ENCODE measurements at regions not wholly inside any gene's neighbourhood (a gene's known extent, or its start where the extent isn't known, plus 50 kb on each side); places are given as distances from the start of the nearest gene placed in this dataset.

- Histone ChIP-seq H3K27ac (no peak overlapping the region), H3K4me1 (ENCODE audit: insufficient read depth) (peaks cover 2% of the 10 kb centered on the region), H3K27me3 (no peaks in the 10 kb centered on the region), H3K36me3 (no peaks in the 10 kb centered on the region), H3K4me3 (no peak overlapping the region), H3K9me3 (no peaks in the 10 kb centered on the region)
- TF ChIP-seq POLR2A (IDR thresholded peaks at IDR 0.05) (no peak), CTCF (IDR thresholded peaks at IDR 0.05) (no peak), EP300 (IDR thresholded peaks at IDR 0.05) (no peak)
- no peak for DNase-seq
- WGBS, 3 donors, result 25 to 38% (median 31%) methylated on average over 6 of the region's 6 CpGs
- intact Hi-C loops (cut with DNase I), result no loop called here
Observed at GRCh38 chr5:67361932-67362729, 165.5 kb upstream of the CD180 start.

GRCh38 chr5:67360047-67360446 lies 163.4 kb upstream of the CD180 start:
- Histone ChIP-seq H3K27ac (no peak overlapping the region), H3K36me3 (no peaks in the 10 kb centered on the region), H3K27me3 (no peaks in the 10 kb centered on the region), H3K4me3 (no peak overlapping the region), H3K4me1 (ENCODE audit: insufficient read depth) (peaks cover 2% of the 10 kb centered on the region), H3K9me3 (no peaks in the 10 kb centered on the region)
- DNase-seq, result no peak
- intact Hi-C loops (cut with DNase I), result no loop called here
- 82 to 87% (median 86%) methylated on average over 3 of the region's 3 CpGs for WGBS, 3 donors
- TF ChIP-seq EP300 (IDR thresholded peaks at IDR 0.05) (no peak), CTCF (IDR thresholded peaks at IDR 0.05) (no peak), POLR2A (IDR thresholded peaks at IDR 0.05) (no peak)

GRCh38 chr5:67358186-67358585 lies 161.6 kb upstream of the CD180 start:
- DNase-seq, result no peak
- Histone ChIP-seq H3K27ac (no peak overlapping the region), H3K27me3 (no peaks in the 10 kb centered on the region), H3K9me3 (no peaks in the 10 kb centered on the region), H3K4me1 (ENCODE audit: insufficient read depth) (peaks cover 5% of the 10 kb centered on the region), H3K4me3 (no peak overlapping the region), H3K36me3 (no peaks in the 10 kb centered on the region)
- intact Hi-C loops (cut with DNase I), result no loop called here
- no peak for TF ChIP-seq POLR2A (IDR thresholded peaks at IDR 0.05)
- no peak for TF ChIP-seq CTCF (IDR thresholded peaks at IDR 0.05)
- no peak for TF ChIP-seq EP300 (IDR thresholded peaks at IDR 0.05)

- Histone ChIP-seq H3K4me3 (no peak overlapping the region), H3K36me3 (no peaks in the 10 kb centered on the region), H3K4me1 (ENCODE audit: insufficient read depth) (peaks cover 2% of the 10 kb centered on the region), H3K9me3 (no peaks in the 10 kb centered on the region), H3K27me3 (no peaks in the 10 kb centered on the region), H3K27ac (no peak overlapping the region)
- 91 to 95% (median 95%) methylated on average over 6 of the region's 6 CpGs for WGBS, 3 donors
- DNase-seq, result no peak
- intact Hi-C loops (cut with DNase I), result no loop called here
- TF ChIP-seq EP300 (IDR thresholded peaks at IDR 0.05), result no peak
- no peak for TF ChIP-seq POLR2A (IDR thresholded peaks at IDR 0.05)
- TF ChIP-seq CTCF (IDR thresholded peaks at IDR 0.05), result no peak
Observed at GRCh38 chr5:67355120-67355713, 158.6 kb upstream of the CD180 start.
